ENCODE measurements at regions not wholly inside any gene's neighbourhood (a gene's known extent, or its start where the extent isn't known, plus 50 kb on each side); places are given as distances from the start of the nearest gene placed in this dataset.

DNA sequence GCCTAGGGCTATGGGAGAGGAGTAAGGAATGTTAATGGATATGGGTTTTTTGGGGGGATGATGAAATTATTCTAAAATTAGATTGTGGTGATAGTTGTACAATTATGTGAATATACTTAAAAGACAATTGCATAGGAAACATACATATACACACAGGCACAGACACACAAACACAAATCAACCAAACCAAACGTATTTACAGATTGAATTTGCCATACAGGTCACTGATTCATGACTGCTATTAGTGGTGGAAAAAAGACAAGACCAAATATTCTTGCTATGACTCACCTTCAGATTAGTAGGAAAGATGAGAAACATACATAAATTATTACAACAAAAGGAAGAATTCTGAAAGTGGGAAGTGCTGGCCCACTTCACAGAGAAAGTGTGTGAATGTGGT, 85.3 kb downstream of the C3orf38 start:
- TF ChIP-seq EZH2 (optimal IDR thresholded peaks at IDR 0.05; ENCODE audit: low read depth, low read length) (no peak), EZH2phosphoT487 (IDR thresholded peaks at IDR 0.05; ENCODE audit: low read length) (no peak)
- TF ChIP-seq, protein P1, sequence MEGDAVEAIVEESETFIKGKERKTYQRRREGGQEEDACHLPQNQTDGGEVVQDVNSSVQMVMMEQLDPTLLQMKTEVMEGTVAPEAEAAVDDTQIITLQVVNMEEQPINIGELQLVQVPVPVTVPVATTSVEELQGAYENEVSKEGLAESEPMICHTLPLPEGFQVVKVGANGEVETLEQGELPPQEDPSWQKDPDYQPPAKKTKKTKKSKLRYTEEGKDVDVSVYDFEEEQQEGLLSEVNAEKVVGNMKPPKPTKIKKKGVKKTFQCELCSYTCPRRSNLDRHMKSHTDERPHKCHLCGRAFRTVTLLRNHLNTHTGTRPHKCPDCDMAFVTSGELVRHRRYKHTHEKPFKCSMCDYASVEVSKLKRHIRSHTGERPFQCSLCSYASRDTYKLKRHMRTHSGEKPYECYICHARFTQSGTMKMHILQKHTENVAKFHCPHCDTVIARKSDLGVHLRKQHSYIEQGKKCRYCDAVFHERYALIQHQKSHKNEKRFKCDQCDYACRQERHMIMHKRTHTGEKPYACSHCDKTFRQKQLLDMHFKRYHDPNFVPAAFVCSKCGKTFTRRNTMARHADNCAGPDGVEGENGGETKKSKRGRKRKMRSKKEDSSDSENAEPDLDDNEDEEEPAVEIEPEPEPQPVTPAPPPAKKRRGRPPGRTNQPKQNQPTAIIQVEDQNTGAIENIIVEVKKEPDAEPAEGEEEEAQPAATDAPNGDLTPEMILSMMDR (IDR thresholded peaks at IDR 0.05; ENCODE audit: low read length): no peak

Data from MM.1S (cell line).